Calu3 (cell line): ENCODE measurements at regions not wholly inside any gene's neighbourhood (a gene's known extent, or its start where the extent isn't known, plus 50 kb on each side); places are given as distances from the start of the nearest gene placed in this dataset.

ENCODE experiments used
- BruUV-seq: library from RNA; stranded (reverse); fragments of 400-500 nt; replicated peaks from 2 replicates; lab custom pipeline; 2021; lab: Mats Ljungman, UMichigan
- CTCF ChIA-PET: fragments of 300-600 bp; sonication (Branson Sonifier 250); formaldehyde crosslinking; loops from one replicate; lab custom pipeline; 2022; ENCODE audit warnings: antibody characterized with exemption; lab: Charles Lee
- DNase-seq: peaks from one replicate; pipeline ENCODE4 v3.0.0; 2022
- H3K27ac Mint-ChIP-seq: one replicate; pipeline ENCODE4 v1.8.0; 2022; ENCODE audit warnings: mixed read lengths; ENCODE audit not compliant: unreplicated experiment
- H3K27me3 Mint-ChIP-seq: one replicate; pipeline ENCODE4 v1.8.0; 2022; ENCODE audit warnings: mixed read lengths; ENCODE audit not compliant: unreplicated experiment
- H3K36me3 Mint-ChIP-seq: one replicate; pipeline ENCODE4 v1.8.0; 2022; ENCODE audit warnings: mild to moderate bottlenecking, moderate library complexity, mixed read lengths; ENCODE audit not compliant: insufficient read depth, unreplicated experiment
- H3K4me1 Mint-ChIP-seq: one replicate; pipeline ENCODE4 v1.8.0; 2022; ENCODE audit warnings: mild to moderate bottlenecking, low read depth, mixed read lengths; ENCODE audit not compliant: unreplicated experiment
- H3K4me3 Mint-ChIP-seq: one replicate; pipeline ENCODE4 v1.8.0; 2022; ENCODE audit warnings: mild to moderate bottlenecking, low read depth, moderate library complexity, mixed read lengths; ENCODE audit not compliant: unreplicated experiment
- H3K9me3 Mint-ChIP-seq: one replicate; pipeline ENCODE4 v1.8.0; 2022; ENCODE audit warnings: low read depth, mixed read lengths; ENCODE audit not compliant: unreplicated experiment
- CTCF ChIP-seq: fragments of 200-600 bp; IDR thresholded peaks from one replicate; pipeline ENCODE4 v1.8.0; 2022; ENCODE audit warnings: antibody characterized with exemption; ENCODE audit not compliant: unreplicated experiment
- intact Hi-C: fragments of 100-400 bp; cut with micrococcal nuclease; formaldehyde crosslinking; loops from one replicate; pipeline ENCODE4 v1.10.0; 2022; ENCODE audit not compliant: unreplicated experiment

- CTCF ChIA-PET, result no interaction called here
- no TSS peak for BruUV-seq
- intact Hi-C loops, result loop anchor here (10.0 kb wide), 1 partner anchor 1451 kb away; no protein-coding TSS in a partner anchor
These were observed 83.9 kb upstream of the MTNR1B start for GRCh38 chr11:92885600-92885999.

GRCh38 chr11:92886243-92886905 lies 83.1 kb upstream of the MTNR1B start:
- Mint-ChIP-seq H3K27me3 (no peaks in the 10 kb centered on the region), H3K4me1 (no peaks in the 10 kb centered on the region), H3K9me3 (no peaks in the 10 kb centered on the region), H3K4me3 (no peak overlapping the region), H3K27ac (no peak overlapping the region), H3K36me3 (no peaks in the 10 kb centered on the region)
- BruUV-seq, result no TSS peak
- CTCF ChIA-PET, result interaction anchor here (0.6 to 1.2 kb wide), 4 partner anchors 19 to 795 kb away, joined by 3 read pairs; no protein-coding TSS in a partner anchor
- intact Hi-C loops, result loop anchor here (1.0 to 10.0 kb wide), 2 partner anchors 675 to 1452 kb away; no protein-coding TSS in a partner anchor
- TF ChIP-seq CTCF, result no peak
- DNase-seq, result peak; percentile 44

More at GRCh38 chr11:92885600-92885999, 83.9 kb upstream of the MTNR1B start:
- H3K36me3 Mint-ChIP-seq, result no peaks in the 10 kb centered on the region
- H3K27ac Mint-ChIP-seq, result no peak overlapping the region
- TF ChIP-seq CTCF, result no peak
- no peaks in the 10 kb centered on the region for H3K9me3 Mint-ChIP-seq
- no peaks in the 10 kb centered on the region for H3K27me3 Mint-ChIP-seq
- H3K4me1 Mint-ChIP-seq, result no peaks in the 10 kb centered on the region
- DNase-seq, result no peak
- no peak overlapping the region for H3K4me3 Mint-ChIP-seq

- DNase-seq, result no peak
- Mint-ChIP-seq H3K27me3 (no peaks in the 10 kb centered on the region), H3K9me3 (no peaks in the 10 kb centered on the region), H3K4me1 (no peaks in the 10 kb centered on the region), H3K27ac (no peak overlapping the region), H3K4me3 (no peak overlapping the region), H3K36me3 (no peaks in the 10 kb centered on the region)
- CTCF ChIA-PET, result no interaction called here
- intact Hi-C loops, result loop anchor here (10.0 kb wide), 1 partner anchor 1454 kb away; no protein-coding TSS in a partner anchor
- TF ChIP-seq CTCF, result no peak
- BruUV-seq, result no TSS peak
These were observed 80.8 kb upstream of the MTNR1B start for GRCh38 chr11:92888696-92889095.

GRCh38 chr11:92890846-92891245 lies 78.6 kb upstream of the MTNR1B start:
- no peaks in the 10 kb centered on the region for H3K36me3 Mint-ChIP-seq
- TF ChIP-seq CTCF, result no peak
- no TSS peak for BruUV-seq
- no peaks in the 10 kb centered on the region for H3K27me3 Mint-ChIP-seq
- CTCF ChIA-PET, result no interaction called here
- no peak overlapping the region for H3K27ac Mint-ChIP-seq
- DNase-seq, result no peak
- no peak overlapping the region for H3K4me3 Mint-ChIP-seq
- H3K9me3 Mint-ChIP-seq, result no peaks in the 10 kb centered on the region
- intact Hi-C loops, result no loop called here
- H3K4me1 Mint-ChIP-seq, result no peaks in the 10 kb centered on the region
